ENCODE measurements at regions not wholly inside any gene's neighbourhood (a gene's known extent, or its start where the extent isn't known, plus 50 kb on each side); places are given as distances from the start of the nearest gene placed in this dataset.

DNA sequence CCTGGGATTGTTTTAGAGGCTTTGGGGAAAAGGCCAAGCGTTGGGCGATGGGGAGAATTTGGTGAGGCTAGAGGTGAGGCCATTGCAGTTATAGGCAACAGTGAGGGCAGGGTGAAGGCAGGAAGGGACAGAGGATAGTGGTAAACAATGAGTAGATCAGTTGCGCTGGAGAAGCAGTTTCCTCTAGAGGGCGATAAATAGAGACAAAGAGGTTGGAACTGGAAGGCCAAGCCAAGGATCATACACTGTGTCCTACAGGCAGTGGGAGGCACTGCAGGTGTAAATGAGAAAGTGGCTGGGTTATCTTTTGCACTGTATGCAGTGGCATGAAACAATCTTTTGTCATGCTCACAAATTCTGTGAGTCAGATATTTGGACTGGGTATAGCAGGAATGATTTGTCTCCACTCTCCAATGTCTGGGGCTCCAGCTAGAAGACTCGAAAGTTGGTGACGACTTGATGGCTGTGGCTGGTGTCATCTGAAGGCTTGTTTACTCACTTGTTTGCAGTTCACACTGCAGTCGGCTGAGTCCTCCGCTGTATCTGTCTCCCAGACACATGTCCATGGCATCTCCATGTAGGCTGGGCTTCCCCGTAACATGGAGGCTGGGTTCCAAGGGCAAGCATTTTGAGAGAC, 82.1 kb downstream of the TNP1 start:
- DNase-seq (ENCODE audit: low read depth): peak; percentile 69
- in situ Hi-C loops (cut with HindIII; ENCODE audit: low pct_unique_long_range_greater_than_20kb, low sequenced_read_pairs): no loop called here

DNA sequence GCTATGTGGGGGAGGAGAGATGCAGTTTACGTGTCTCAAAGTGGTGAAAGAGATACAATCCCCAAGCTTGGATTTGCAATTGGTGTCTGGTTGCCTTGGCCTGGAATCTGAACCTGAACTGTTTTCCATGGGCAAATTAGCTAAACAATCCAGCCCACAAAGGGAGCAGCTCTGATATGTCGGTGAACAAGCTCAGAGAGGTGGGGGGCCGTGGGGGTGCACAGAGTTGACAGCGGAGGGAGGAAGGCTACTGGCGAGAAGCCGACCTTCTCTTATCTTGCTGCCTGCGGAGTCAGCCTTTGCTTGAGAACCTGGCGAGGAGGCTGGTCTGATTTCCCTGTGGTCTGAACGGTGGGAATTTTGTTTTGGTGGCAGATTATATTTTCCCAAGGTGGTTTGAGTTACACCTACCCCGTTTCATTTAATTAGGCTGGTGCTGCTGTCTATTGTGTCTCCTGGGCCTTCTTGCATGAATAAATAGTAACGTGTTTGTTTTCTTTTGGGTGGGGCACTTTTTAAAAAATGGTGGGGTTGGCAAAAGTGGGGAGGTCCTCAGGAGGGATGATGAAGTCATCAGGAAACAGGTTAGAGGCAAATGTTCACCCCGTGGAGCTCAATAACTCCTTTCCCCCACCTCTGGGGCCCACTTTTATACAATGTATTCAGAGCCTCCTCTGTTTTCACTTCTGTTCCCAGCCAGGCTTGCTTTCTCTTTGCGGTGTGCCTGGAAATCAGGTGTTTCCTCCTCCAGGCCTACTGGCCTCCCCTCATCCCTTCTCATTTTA, 80.9 kb upstream of the IGFBP5 start:
- in situ Hi-C loops (cut with HindIII; ENCODE audit: low pct_unique_long_range_greater_than_20kb, low sequenced_read_pairs): no loop called here
- DNase-seq (ENCODE audit: low read depth): no peak

GRCh38 chr2:216775043-216775453, 79.7 kb upstream of the IGFBP5 start:
- in situ Hi-C loops (cut with HindIII; ENCODE audit: low pct_unique_long_range_greater_than_20kb, low sequenced_read_pairs): no loop called here
- peak; percentile 79 for DNase-seq (ENCODE audit: low read depth)

DNA sequence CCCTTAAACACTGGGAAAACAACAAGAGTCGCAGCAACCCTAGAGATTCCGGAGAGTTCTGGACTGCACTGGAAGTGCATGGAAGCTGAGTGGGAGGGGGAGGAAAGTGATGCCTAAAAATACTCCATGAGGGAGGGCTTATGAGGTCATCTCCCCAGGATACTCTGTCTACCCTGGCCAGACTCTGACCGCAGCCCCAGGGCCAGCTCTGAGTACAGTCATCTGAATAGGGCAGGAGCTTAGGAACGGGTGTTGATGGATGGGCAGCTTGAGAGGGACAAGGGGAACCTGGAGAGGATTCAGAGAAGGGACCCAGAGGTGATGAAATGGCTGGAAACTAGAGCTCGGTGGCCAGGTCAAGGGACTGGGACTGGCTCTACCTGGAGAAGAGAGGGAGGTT, 79.3 kb upstream of the IGFBP5 start:
- in situ Hi-C loops (cut with HindIII; ENCODE audit: low pct_unique_long_range_greater_than_20kb, low sequenced_read_pairs): no loop called here
- DNase-seq (ENCODE audit: low read depth): no peak

DNA sequence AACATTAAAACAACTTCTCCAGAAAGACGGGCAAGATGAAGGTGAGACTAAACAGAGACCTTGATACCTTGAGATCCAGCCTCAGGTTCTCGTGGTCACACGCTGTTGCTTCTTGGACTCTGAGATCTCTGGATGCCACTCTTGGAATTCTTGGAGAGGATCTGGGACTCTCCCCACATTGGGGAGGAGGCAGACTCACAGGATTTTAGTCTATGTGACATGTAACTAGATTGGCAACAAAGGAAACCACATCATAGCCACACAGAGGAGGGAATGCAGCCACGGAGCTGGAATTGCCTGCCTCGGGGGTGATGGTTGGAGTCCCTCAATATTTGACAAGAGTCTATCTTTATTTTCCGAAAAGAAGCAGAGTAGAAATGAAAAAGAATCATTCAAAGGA, 78.8 kb upstream of the IGFBP5 start:
- DNase-seq (ENCODE audit: low read depth): no peak
- in situ Hi-C loops (cut with HindIII; ENCODE audit: low pct_unique_long_range_greater_than_20kb, low sequenced_read_pairs): no loop called here

DNA sequence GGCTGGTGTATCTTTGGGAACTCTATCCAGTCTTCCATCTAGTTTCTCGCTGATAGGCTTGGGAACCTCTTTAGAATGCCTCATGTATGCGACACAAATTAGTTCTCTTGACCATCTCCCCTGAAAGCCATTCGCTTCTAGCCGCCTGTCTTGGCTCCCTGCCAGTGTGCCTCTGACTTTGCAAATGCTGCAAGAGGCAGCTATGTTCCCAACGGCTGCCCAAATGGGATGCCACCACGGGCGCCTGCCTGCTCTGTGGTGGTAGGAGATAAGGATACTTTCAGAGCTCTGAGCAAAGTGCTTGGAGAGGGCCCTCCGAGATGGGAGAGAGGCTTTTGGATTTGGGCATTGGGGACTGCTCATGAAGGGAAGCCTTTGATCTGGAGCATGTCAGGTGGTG, 77.7 kb upstream of the IGFBP5 start:
- in situ Hi-C loops (cut with HindIII; ENCODE audit: low pct_unique_long_range_greater_than_20kb, low sequenced_read_pairs): no loop called here

DNA sequence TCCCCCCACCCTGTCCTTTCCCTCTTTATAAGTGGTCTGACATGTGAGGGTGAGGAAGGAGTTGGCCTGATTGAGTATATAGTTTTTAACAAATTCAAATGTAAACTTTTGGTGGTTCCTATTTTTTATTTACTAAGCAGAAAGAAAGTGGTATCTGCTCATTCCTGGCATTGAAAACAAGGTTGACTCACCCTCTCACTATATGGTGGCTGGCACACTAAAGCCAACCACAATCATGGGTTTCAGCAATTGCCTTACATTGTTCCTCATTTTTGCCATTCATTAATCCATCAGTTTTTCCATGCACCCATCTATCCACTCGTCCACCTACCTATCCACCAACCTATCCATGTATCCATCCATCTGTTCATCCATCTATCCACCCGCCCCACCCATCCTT, 75.4 kb upstream of the IGFBP5 start:
- DNase-seq (ENCODE audit: low read depth): no peak
- in situ Hi-C loops (cut with HindIII; ENCODE audit: low pct_unique_long_range_greater_than_20kb, low sequenced_read_pairs): no loop called here

More for the DNA sequence above, 77.7 kb upstream of the IGFBP5 start:
- DNase-seq (ENCODE audit: low read depth): no peak

DNA sequence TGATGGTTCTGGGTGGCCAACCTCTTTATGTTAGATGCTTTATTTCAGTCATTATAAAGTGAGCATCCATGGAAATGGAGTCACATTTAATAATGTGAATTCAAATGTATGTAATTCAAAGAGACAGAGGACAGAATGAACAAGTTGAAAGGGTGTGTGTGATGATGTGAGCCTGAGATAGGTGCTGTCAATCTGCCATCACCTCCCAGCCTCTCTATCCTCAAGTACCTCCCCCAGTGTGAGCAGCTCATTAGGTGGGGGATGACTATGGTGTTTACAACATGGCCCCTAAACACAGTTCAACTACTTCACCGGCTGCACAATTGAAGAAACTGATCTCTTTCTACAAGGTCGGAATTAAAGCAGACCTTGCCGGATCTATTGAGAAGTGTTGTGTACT, 74.7 kb upstream of the IGFBP5 start:
- DNase-seq (ENCODE audit: low read depth): no peak
- in situ Hi-C loops (cut with HindIII; ENCODE audit: low pct_unique_long_range_greater_than_20kb, low sequenced_read_pairs): no loop called here

GRCh38 chr2:216769626-216770025, 74.3 kb upstream of the IGFBP5 start:
- DNase-seq (ENCODE audit: low read depth): no peak
- in situ Hi-C loops (cut with HindIII; ENCODE audit: low pct_unique_long_range_greater_than_20kb, low sequenced_read_pairs): no loop called here

DNA sequence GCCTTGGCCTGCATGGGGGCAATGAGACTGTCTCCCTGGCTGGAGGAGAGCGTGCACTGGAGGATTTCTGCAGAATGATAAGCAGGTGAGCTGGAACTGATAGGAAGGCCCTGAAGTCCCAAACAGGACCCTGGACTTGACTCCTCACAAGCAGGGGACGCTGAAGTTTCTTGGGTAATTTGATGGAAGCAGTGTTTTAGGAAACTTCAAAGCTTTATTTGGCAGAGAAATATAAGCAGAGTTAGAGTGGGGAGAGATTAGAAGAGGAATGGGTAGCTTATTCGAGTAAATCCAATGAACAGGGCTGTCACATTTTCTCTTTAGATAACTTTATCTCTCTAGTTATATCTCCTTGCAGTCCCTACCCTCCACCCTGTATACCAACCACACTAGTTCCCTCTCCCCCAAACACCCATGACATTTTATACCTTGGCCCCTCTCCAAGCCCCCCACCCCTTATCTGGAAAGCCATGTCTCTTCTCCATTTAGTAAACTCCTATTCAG, 73.6 kb upstream of the IGFBP5 start:
- in situ Hi-C loops (cut with HindIII; ENCODE audit: low pct_unique_long_range_greater_than_20kb, low sequenced_read_pairs): no loop called here

GRCh38 chr2:216765761-216766262, 70.5 kb upstream of the IGFBP5 start:
- in situ Hi-C loops (cut with HindIII; ENCODE audit: low pct_unique_long_range_greater_than_20kb, low sequenced_read_pairs): no loop called here
- no peak for DNase-seq (ENCODE audit: low read depth)

More for the DNA sequence above, 73.6 kb upstream of the IGFBP5 start:
- DNase-seq (ENCODE audit: low read depth): no peak

DNA sequence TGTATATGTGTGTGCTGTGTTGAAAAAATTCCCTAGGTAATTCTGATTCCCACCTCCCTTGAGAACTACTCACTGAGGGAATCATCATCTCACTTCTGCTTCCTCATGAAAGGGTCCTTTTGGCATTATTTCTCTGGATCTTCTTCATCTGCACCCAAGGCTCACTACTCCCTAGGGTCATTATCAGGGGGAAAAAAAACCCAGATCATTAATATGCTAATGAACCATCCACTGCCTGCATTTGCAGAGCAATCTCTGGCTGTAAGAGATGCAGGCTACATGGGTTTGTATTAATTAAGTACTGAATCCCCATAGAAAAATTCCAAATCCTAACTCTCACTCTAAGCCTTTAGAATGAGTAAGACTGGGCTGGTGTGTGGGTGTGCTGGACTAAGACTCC, 68.0 kb upstream of the IGFBP5 start:
- DNase-seq (ENCODE audit: low read depth): no peak
- in situ Hi-C loops (cut with HindIII; ENCODE audit: low pct_unique_long_range_greater_than_20kb, low sequenced_read_pairs): no loop called here

- no peak for DNase-seq (ENCODE audit: low read depth)
- in situ Hi-C loops (cut with HindIII; ENCODE audit: low pct_unique_long_range_greater_than_20kb, low sequenced_read_pairs): no loop called here
Observed at GRCh38 chr2:216761809-216762208, 66.5 kb upstream of the IGFBP5 start.

DNA sequence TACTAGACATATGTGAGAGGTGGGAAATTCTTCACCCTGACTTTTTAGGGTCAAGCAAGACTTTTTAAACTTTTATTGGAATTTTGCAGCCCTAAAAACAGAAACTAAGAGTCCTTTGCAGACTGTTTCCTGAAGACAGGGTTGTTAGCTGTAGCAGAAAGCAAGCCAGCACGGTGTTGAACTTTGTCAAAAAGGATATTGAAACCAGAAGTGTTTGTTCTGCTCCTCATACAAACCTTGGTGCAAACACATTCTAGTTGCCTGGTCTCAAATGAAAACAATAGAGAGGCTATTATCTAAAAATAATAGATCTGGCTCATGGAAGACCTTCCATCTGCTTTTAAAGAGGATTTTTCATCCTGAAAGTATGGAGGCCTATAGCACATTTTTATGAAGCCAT, 65.8 kb upstream of the IGFBP5 start:
- in situ Hi-C loops (cut with HindIII; ENCODE audit: low pct_unique_long_range_greater_than_20kb, low sequenced_read_pairs): no loop called here
- no peak for DNase-seq (ENCODE audit: low read depth)

DNA sequence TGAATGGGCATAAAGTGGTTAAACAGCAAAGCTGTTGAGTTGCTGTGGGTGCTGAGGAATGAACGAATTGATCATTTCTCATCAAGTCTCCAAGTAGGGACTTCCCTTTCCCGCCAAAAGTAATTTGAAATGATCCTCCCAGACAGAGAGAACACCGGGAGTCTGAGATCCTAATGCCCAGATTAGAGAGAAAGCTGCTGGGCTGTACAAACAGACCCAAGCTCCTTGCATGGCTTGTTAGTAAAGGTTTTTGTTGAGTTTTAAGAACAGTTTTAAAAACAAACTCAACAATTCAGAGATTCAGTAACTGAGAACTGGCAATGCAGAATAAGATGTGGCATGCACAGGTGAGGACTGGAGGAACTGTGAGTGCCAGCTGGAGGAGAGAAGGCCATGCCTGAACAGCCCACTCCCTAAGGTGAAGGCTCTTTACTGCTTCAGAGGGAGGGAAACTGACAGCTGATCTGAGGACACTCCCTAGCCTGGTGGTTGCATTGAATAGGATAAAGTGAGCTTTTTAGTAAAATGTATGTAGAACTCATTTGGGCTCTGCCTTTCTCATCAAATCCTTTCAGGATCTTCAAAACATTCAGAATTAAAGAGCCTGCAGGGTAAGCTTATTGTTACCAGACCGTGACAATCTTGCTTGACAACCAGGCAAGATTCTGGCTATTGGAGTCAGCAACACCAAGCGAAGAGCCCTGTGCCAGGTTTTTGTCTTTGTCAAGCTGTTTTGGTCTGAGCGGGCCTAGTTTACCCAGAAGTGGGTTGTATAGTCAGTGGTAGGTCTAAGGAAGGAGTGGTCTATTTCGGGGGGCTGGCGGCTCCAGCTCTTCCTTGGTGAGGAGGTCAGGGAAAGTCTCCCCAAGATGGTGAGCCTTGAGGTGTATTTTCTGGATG, 63.2 kb upstream of the IGFBP5 start:
- in situ Hi-C loops (cut with HindIII; ENCODE audit: low pct_unique_long_range_greater_than_20kb, low sequenced_read_pairs): no loop called here

GRCh38 chr2:216757532-216757931, 62.2 kb upstream of the IGFBP5 start:
- in situ Hi-C loops (cut with HindIII; ENCODE audit: low pct_unique_long_range_greater_than_20kb, low sequenced_read_pairs): no loop called here
- no peak for DNase-seq (ENCODE audit: low read depth)

More for the DNA sequence above, 63.2 kb upstream of the IGFBP5 start:
- DNase-seq (ENCODE audit: low read depth): no peak

DNA sequence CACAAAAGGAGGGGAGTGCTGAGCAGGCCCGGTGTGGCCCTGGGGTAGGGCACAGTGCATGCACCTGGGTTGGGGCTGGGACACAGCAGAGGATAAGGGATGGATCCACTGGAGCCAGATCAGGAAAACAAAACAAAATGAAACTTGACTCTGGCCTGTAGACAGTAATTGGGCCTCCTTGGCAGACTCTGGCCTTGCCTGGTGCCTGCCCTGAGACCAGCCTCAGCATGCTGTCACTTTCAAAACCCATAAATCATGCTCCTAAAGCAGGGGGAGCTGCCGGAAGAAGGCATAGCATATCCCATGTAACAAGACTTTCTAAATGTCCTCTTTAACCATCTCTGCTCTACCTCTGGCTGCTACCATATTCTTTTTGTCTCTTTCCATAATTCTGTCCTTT, 61.1 kb upstream of the IGFBP5 start:
- DNase-seq (ENCODE audit: low read depth): no peak
- in situ Hi-C loops (cut with HindIII; ENCODE audit: low pct_unique_long_range_greater_than_20kb, low sequenced_read_pairs): no loop called here

DNA sequence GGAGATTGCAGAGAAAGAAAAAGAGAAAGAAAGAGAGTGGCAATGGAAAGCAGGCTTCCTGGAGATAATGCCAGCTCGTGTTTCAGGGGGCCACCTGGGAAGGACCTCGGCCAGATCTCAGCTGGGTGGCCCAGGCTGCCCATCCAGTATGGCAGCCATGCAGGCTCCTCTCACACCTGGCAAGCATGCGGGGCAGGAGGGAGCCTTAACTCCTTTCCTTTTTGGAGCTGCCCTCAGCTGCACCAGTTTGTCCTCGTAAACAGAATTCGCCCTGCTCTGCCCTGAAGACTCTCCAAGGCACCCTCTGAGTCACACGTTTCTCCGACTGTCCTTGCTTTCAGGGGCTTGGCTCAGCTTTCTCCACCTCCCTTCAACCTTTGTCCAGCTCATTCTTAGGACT, 59.5 kb upstream of the IGFBP5 start:
- in situ Hi-C loops (cut with HindIII; ENCODE audit: low pct_unique_long_range_greater_than_20kb, low sequenced_read_pairs): no loop called here
- no peak for DNase-seq (ENCODE audit: low read depth)

DNA sequence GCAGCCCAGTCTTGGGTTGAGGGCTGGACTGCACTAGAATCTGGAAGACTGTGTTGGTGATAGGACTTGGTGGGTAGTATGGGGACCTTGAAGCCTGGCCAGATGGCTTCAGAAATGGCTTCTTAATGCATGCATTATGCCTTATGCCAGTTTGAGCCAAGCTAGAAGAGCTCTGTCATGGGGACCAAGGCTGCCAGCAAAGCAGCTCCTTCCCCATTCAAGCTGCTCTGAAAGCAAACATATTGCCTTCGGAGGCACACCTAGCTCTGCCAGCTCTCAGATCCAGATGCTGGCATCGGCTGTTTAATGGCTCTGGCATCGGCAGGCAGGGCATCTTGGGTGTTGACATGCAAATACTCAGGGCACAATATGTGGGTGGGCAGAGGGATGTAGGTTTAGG, 59.0 kb upstream of the IGFBP5 start:
- DNase-seq (ENCODE audit: low read depth): no peak
- in situ Hi-C loops (cut with HindIII; ENCODE audit: low pct_unique_long_range_greater_than_20kb, low sequenced_read_pairs): no loop called here

Data from Caki2 (cell line).